Ovary (tissue), 7 donors: ENCODE measurements at regions not wholly inside any gene's neighbourhood (a gene's known extent, or its start where the extent isn't known, plus 50 kb on each side); places are given as distances from the start of the nearest gene placed in this dataset.

ENCODE experiments used
- DNase-seq, 5 donors: peaks; one replicate each; pipeline ENCODE4 v3.0.0-alpha.2; 2019 to 2020
- H3K27ac ChIP-seq, 2 donors: fragments of 200-600 bp; one replicate each; pipeline versions ENCODE4 v1.5.1 to v1.8.0; 2019 to 2022
- H3K27me3 ChIP-seq: fragments of 200-600 bp; one replicate; pipeline ENCODE4 v1.8.0; 2022
- H3K36me3 ChIP-seq: fragments of 200-600 bp; sonication (generic); one replicate; pipeline ENCODE4 v1.5.1; 2019
- H3K4me1 ChIP-seq: one replicate; pipeline ENCODE4 v1.8.1; 2013; ENCODE audit warnings: mild to moderate bottlenecking, moderate library complexity; ENCODE audit not compliant: insufficient read depth
- H3K4me3 ChIP-seq: fragments of 200-600 bp; sonication (generic); one replicate; pipeline ENCODE4 v1.5.1; 2017
- H3K9me3 ChIP-seq, 2 donors: fragments of 200-600 bp in 1 of 2; sonication (generic) in 1 of 2; one replicate each; pipeline versions ENCODE4 v1.5.1 to v1.8.1; 2013 to 2019; ENCODE audit warnings: mild to moderate bottlenecking in 1 of 2, moderate library complexity in 1 of 2
- CTCF ChIP-seq, 3 donors: fragments of 450-650 bp in 2 of 3; fragments of 200-600 bp in 1 of 3; IDR thresholded peaks; one replicate each; pipeline versions ENCODE4 v1.5.1 to v1.8.0; 2016 to 2022; ENCODE audit warnings: antibody characterized with exemption in 3 of 3, mild to moderate bottlenecking in 1 of 3
- EP300 ChIP-seq: sonication (generic); formaldehyde crosslinking; IDR thresholded peaks from one replicate; pipeline ENCODE4 v1.6.1; 2017; ENCODE audit warnings: antibody characterized with exemption
- POLR2A ChIP-seq: fragments of 450-650 bp; IDR thresholded peaks from one replicate; pipeline ENCODE4 v1.6.1; 2017; ENCODE audit warnings: antibody characterized with exemption, mild to moderate bottlenecking, moderate library complexity
- WGBS, 3 donors: extraction: QIAGEN DNeasy Blood & Tissue Kit in 1 of 3; methylation state at CpG; one replicate each; pipeline versions ENCODE4 v1.1.5 to v1.1.7; 2013 to 2017; 5-methylcytosine and 5-hydroxymethylcytosine counted together
- intact Hi-C, 4 donors: fragments of 100-400 bp; cut with DNase I; formaldehyde crosslinking; loops; one replicate each; pipeline versions ENCODE4 v1.11.0 to v1.15.1; 2022 to 2023
- donor health status: DM: no; HTN: no; CAD: no; lungs with moderate emphysema.
- donor health status: DM: no; HTN: no; CAD: no.
- donor health status: Bipolar disorder and iron deficiency.
- donor health status: DM: no; HTN: no; CAD: no.
- donor health status: DM: yes; HTN: yes; CAD: no.

- no peaks in the 10 kb centered on the region for H3K36me3 ChIP-seq
- no peaks in the 10 kb centered on the region for H3K4me1 ChIP-seq
- H3K9me3 ChIP-seq, result no peaks in the 10 kb centered on the region
- TF ChIP-seq POLR2A, result no peak
- TF ChIP-seq CTCF (IDR thresholded peaks at IDR 0.05), result peak in 1 of 3 donors; percentile 9
- no peak for TF ChIP-seq EP300
- 35 to 54% (median 35%) methylated on average over 21 of the region's 21 CpGs for WGBS, 3 donors
- DNase-seq, result peak in 3 of 5 donors; percentile 26 to 50 (median 36)
- intact Hi-C loops, result no loop called here
- no peaks in the 10 kb centered on the region for H3K27me3 ChIP-seq
- H3K4me3 ChIP-seq, result no peak overlapping the region
- no peak overlapping the region for H3K27ac ChIP-seq
Measured at GRCh38 chr15:62344806-62345539, 179.9 kb upstream of the C2CD4B start.

- H3K36me3 ChIP-seq, result no peaks in the 10 kb centered on the region
- no peak overlapping the region for H3K27ac ChIP-seq
- no peaks in the 10 kb centered on the region for H3K27me3 ChIP-seq
- no peak overlapping the region for H3K4me3 ChIP-seq
- no peaks in the 10 kb centered on the region for H3K9me3 ChIP-seq
- DNase-seq, result no peak
- WGBS, 3 donors, result 74 to 79% (median 77%) methylated on average over 1 of the region's 1 CpG
- TF ChIP-seq POLR2A, result no peak
- no peak for TF ChIP-seq CTCF (IDR thresholded peaks at IDR 0.05)
- no peak for TF ChIP-seq EP300
- no peaks in the 10 kb centered on the region for H3K4me1 ChIP-seq
- intact Hi-C loops, result no loop called here
Measured at GRCh38 chr15:62346168-62346567, 181.1 kb upstream of the C2CD4B start.

- 78 to 84% (median 83%) methylated on average over 3 of the region's 3 CpGs for WGBS, 3 donors
- intact Hi-C loops, result no loop called here
- Histone ChIP-seq H3K36me3 (no peaks in the 10 kb centered on the region), H3K9me3 (no peaks in the 10 kb centered on the region), H3K27ac (no peak overlapping the region), H3K4me3 (no peak overlapping the region), H3K27me3 (no peaks in the 10 kb centered on the region), H3K4me1 (no peaks in the 10 kb centered on the region)
- TF ChIP-seq EP300 (no peak), POLR2A (no peak), CTCF (IDR thresholded peaks at IDR 0.05) (no peak)
- no peak for DNase-seq
Measured at GRCh38 chr15:62348118-62348517, 183.0 kb upstream of the C2CD4B start.

GRCh38 chr15:62348623-62349022 lies 183.5 kb upstream of the C2CD4B start:
- Histone ChIP-seq H3K4me1 (no peaks in the 10 kb centered on the region), H3K27me3 (no peaks in the 10 kb centered on the region), H3K4me3 (no peak overlapping the region), H3K36me3 (no peaks in the 10 kb centered on the region), H3K27ac (no peak overlapping the region), H3K9me3 (no peaks in the 10 kb centered on the region)
- no peak for DNase-seq
- TF ChIP-seq CTCF (IDR thresholded peaks at IDR 0.05) (no peak), POLR2A (no peak), EP300 (no peak)
- 87 to 96% (median 95%) methylated on average over 3 of the region's 3 CpGs for WGBS, 3 donors
- intact Hi-C loops, result no loop called here
